SH-SY5Y (cell line): ENCODE measurements at regions not wholly inside any gene's neighbourhood (a gene's known extent, or its start where the extent isn't known, plus 50 kb on each side); places are given as distances from the start of the nearest gene placed in this dataset.

Source experiments
- GATA2 ChIP-seq: IDR thresholded peaks from 2 replicates; pipeline ENCODE4 v1.6.1; 2011; ENCODE audit warnings: mild to moderate bottlenecking, low read depth, low read length
- GATA3 ChIP-seq: IDR thresholded peaks from 2 replicates; pipeline ENCODE4 v1.6.1; 2011; ENCODE audit warnings: low read depth, mild to moderate bottlenecking, low read length, moderate library complexity

DNA sequence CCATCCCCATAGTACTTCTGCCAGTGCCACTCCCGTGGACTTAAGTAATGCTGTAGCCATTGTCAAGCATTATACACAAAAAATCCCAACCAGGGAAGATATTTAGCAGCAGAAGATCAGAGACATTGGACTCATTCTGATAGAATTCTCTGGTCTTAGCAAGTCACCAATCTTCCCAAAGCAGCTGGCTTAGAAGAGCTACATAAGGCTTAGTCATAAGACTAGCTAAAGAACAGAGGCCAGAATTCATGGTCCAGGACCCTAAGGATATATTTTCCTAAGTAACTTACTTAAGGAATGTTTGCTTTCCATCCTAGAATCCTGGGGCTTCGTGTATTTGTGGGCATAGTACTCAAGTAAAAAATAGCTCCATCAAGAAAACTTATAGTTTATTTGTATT lies 100.3 kb upstream of the SLIT2 start:
- TF ChIP-seq GATA3 (no peak), GATA2 (no peak)

GRCh38 chr4:20137176-20137575 lies 114.5 kb upstream of the SLIT2 start:
- TF ChIP-seq GATA2 (no peak), GATA3 (no peak)

GRCh38 chr4:20127626-20128025 lies 124.1 kb upstream of the SLIT2 start:
- TF ChIP-seq GATA3 (no peak), GATA2 (no peak)

GRCh38 chr4:20126906-20127305 lies 124.8 kb upstream of the SLIT2 start:
- TF ChIP-seq GATA3 = no peak
- no peak for TF ChIP-seq GATA2

- no peak for TF ChIP-seq GATA2
- TF ChIP-seq GATA3 = no peak
Measured at GRCh38 chr4:20124317-20125026, 127.2 kb upstream of the SLIT2 start.

GRCh38 chr4:20122198-20122988 lies 129.3 kb upstream of the SLIT2 start:
- no peak for TF ChIP-seq GATA2

GRCh38 chr4:20119141-20119540 lies 132.6 kb upstream of the SLIT2 start:
- TF ChIP-seq GATA3 = no peak
- no peak for TF ChIP-seq GATA2

- no peak for TF ChIP-seq GATA3
Measured at GRCh38 chr4:20109391-20109790, 142.3 kb upstream of the SLIT2 start.

DNA sequence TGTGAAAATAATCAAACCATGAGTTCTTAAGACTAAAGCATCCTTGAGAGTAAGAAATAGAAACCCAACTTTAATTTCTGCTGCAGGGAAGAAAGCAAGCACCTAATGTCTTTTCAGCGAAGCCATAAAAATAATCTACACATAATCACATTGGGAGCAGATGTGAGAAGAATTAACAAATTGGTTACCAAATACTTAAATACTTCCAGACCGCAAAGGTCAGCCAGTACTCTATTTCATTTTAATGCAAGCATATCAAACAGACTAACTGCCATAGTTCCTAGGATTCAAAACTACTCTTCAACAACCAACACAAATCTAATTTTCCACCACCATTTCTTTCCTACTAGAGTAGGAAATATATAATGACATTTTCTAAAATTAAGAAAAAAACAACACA lies 144.8 kb upstream of the SLIT2 start:
- TF ChIP-seq GATA3 (no peak), GATA2 (no peak)

DNA sequence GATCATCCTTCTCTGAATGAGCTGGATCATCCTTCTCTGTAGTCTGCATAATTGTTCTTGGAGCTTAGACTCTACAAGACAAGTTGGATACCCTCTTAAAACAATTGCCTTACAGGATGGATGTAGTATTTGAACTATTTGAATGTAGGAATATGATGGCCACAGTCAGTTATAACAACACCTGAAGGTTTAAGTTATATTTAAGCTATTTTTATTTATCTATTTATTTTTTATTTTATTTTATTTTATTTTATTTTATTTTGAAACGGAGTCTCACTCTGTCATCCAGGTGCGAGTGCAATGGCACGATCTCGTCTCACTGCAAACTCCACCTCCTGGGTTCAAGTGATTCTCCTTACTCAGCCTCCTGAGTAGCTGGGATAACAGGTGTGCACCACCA lies 149.9 kb upstream of the SLIT2 start:
- TF ChIP-seq GATA2 = no peak
- TF ChIP-seq GATA3 = no peak

GRCh38 chr4:20096911-20097310 lies 154.8 kb upstream of the SLIT2 start:
- no peak for TF ChIP-seq GATA3
- TF ChIP-seq GATA2 = no peak

- TF ChIP-seq GATA3 (no peak), GATA2 (no peak)
Measured at GRCh38 chr4:20095805-20096541, 155.7 kb upstream of the SLIT2 start.

DNA sequence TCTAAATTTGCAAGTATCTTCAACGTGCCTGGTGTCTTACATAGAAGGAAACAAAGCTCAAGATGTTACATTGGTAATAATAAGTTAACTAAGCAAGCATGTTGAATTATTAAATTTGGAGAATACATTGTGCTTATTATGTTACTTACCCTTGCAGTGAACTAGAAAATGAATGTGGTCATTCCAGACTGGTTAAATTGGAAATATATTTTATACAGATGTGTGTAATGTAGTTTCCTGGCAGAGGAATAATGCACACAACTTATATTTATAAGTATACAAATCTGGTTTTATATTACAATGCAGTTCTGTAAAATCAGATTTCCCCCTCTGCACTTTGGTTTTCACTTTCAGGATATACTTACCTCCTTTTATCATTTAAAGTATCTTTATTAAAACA lies 159.9 kb upstream of the SLIT2 start:
- TF ChIP-seq GATA3 (no peak), GATA2 (no peak)

DNA sequence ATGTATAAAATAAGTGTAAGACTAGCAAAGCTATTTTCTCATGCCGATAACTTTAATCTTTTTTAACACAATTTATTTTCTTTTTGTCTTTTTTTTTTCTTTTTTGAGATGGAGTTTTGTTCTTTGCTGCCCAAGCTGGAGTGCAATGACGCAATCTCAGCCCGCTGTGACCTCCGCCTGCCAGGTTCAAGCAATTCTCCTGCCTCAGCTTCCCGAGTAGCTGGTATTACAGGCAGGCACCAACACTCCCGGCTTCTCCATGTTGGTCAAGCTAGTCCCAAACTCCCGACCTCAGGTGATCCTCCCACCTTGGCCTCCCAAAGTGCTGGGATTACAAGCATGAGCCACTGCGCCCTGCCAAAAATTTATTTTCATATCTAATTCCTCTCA lies 164.2 kb upstream of the SLIT2 start:
- TF ChIP-seq GATA2 = no peak
- TF ChIP-seq GATA3 = no peak
